GM21717 (cell line): ENCODE measurements at regions not wholly inside any gene's neighbourhood (a gene's known extent, or its start where the extent isn't known, plus 50 kb on each side); places are given as distances from the start of the nearest gene placed in this dataset.

ENCODE experiments used
- ATAC-seq: cut with Tn5 transposase; IDR thresholded peaks from one replicate; pipeline ENCODE4 v1.9.1; 2021; ENCODE audit warnings: mild to moderate bottlenecking, moderate library complexity; ENCODE audit not compliant: unreplicated experiment

DNA sequence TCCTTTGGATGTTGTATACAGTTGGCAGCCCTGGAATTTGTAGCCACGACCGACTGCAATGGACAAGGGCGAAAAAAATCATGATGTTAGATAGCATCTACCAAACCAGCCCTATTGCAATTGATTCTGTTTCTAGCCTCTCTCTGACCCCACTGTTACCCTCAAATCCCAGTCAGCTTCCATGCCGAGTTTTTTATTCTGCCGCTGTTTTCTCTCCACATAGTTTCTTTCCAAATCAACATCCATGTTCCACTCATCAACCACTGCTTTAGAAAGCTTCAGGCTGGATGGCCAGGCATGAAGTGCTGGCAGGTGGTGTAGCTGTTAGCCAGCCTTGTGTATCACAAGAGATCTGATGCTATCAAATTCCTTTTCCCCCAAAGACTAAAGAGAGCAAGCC is 272.8 kb downstream of the FIGN start:
- ATAC-seq: no peak

DNA sequence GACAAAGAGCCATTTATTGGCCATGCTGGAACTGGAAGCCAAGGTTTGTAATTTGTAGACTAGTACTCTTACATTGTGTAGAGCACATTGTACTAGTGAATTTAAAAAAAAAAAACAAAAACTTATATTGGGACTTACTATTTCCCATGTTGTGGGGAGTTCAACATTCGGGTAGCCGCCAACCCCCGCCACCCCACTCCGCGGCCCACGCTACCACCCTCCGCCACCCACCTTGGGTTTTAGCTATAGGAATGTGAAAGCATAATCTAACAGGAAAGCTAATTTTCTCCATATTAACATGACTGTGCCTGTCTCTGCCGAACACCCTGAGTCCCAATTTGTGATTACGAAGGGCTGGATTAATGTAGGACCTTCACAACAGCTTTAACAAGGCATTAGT is 275.8 kb downstream of the FIGN start:
- no peak for ATAC-seq

DNA sequence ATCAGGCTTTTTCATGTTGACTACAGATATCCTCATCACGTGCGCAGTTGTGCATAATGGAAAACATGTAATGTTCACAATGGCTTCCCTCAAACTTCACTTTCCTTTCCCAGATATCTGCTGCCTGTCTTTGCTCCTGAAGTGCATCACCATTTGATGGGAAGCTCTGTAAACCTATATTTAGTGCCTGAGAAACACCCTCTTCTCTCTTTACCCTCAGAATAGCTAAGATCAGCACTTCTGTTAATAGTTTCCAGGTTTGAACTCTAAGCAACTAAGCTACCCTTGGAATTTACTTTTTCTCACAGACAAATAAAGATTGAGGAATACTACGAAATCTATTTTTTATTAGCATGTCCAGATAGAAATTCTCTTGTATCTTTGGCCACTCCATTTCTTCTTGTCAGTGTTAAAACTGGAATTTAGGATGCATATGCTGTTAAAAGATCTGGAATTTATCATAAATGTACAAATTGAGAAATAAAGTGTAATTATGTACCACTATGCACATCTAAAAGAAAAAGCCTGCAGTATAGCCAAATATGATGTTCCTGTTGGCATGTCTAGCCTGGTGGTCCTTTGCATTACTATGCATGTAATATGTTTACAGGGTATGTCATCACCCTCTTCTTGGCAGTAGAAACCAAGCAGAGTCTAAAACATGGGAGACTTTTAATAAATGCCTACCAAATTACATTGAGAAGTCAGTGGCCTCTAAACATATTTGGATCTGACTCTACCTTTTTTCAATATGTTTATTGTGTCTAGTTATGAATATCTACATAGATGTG is 278.7 kb downstream of the FIGN start:
- ATAC-seq: no peak

DNA sequence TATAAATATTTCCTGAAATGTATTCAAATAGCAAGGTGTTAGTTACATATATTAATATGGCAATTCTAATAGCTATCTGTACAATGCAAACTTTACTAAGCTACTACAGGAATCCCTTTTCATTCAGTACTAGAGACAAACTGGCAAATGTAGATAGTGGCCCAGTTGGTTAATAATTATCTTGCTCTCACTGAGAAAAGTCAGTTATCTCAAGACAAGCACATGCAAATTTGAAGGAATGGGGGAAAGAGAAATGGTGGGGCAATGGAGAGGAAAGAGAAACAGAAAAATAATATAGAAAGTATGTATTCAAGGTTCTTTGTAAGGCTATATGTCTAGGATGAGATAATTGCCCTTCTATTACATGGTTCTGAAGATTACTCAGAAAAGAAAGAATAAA is 280.0 kb downstream of the FIGN start:
- ATAC-seq: peak; percentile 73

DNA sequence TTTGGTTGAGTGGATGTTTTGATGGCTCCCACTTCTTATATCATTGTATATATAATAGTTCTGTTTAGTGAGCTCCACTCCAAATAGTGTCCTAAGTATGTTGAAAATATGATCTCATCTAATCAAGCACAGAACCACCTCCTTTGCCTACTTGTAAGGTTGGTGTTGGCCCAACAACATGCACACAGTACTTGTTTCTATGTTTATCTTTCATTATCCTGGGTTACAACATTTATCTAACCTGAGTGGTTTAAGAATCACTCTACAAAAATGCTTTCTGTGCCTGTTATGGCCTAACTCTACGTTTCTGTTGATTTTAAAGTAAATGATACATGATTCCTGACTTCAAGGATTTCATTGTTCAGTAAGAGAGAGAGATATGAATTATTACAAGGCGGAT is 281.9 kb downstream of the FIGN start:
- ATAC-seq: no peak

DNA sequence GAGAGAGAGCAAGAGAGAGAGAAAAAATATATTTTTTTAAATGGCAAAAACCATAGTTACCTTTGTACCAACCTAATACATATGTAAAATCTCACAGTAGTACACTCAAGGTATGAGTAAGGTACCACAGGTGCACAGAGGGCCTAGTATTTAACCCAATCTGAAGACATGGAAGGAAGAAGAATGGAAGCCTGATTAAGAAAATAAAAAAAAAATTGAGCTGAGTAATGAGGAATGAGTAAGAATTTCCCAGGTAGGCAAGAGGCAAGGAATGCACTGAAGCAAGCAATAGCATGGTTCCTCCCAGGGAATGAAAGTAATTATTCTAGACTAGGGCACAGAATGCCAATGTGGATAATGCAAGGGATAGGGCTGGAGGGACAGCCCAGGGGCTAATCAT is 294.2 kb downstream of the FIGN start:
- ATAC-seq: no peak

DNA sequence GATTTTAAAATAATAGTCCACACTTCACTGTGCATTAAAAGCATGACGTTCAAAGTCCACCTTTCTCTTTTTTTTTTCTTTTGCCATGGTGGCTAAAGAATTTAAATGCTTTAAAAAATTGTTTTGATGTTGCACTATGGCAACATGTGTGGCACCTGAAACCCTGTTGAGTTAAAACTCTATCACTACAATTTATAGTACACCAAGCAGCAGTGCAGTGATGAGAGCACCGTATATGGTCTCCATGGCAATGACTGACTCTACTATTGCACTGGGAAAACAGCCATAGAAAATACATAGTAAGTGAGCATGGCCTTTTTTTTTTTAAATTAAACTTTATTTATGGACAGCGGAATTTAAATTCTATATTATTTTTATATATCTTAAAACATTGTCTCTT is 298.8 kb downstream of the FIGN start:
- no peak for ATAC-seq

DNA sequence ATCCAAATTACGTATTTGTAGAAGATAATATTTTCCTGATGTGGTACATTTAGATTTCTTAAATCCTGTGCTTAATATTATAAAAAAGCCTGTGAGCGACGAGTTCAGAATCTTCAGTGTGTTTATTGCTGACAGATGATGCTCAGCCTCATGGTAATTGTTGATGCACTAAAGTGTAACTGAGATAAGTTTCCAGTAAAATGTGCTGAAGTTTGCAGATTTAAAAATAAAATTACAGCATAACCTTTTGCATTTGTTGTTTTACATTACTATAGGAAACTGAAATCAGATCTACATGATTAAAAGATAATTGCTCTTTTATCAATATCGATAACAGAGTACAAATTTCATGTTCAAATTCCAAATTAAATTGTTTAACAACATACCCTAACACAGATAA is 307.6 kb downstream of the FIGN start:
- no peak for ATAC-seq

DNA sequence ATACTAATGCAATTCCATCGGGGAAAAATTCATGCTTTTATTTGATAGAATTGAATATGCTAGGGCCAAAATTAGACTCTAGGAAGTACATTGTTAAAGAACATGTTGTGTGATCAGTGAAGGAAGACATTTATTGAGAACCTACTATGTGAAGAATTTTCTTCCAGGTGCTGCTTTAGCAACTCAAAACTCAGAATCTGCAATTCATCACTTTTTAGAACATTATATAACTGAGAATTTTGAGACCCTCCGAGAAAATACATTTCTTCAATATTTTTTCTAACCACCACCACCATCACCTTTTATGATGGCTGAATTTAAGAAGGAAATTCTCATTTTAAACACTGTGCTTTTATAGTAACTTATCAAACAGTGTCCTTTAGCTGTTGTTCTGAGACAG is 315.2 kb downstream of the FIGN start:
- no peak for ATAC-seq

DNA sequence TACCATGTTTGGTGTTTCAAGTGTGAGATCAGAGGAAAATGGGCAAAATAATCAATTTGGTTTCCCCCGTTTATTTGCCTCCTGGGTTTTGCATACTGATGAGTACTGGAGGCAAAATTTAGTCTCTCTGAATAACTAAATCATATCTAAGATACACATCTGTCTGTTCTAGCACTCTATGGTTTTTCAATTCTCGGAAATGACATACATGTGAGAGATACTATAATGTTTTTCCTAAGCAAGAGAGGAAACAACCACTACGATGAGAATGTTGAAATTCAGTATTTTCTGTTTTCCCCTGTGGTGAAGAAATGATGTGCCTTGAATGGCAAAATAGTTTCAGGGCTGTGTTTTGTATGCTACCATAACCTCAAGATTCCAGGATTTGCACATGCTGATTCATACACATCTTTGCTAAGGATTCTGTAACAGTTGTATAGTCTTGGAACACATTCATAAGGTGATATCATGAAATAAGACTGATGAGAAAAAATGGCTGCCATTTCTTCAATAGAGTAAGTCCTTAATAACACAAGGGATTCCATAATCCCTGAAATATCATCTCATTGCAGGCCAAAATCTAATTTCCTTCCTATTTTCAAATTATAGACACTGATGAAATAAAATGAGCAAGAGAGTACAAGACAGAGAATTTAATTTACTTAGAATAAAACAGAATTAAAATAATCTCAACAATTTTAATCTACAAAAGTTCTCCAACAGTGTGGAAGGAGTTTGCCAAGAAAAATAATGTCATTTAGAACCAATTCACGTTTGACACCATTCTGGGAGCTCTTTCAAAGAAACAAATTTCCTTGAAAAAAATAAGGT is 316.6 kb downstream of the FIGN start:
- no peak for ATAC-seq

DNA sequence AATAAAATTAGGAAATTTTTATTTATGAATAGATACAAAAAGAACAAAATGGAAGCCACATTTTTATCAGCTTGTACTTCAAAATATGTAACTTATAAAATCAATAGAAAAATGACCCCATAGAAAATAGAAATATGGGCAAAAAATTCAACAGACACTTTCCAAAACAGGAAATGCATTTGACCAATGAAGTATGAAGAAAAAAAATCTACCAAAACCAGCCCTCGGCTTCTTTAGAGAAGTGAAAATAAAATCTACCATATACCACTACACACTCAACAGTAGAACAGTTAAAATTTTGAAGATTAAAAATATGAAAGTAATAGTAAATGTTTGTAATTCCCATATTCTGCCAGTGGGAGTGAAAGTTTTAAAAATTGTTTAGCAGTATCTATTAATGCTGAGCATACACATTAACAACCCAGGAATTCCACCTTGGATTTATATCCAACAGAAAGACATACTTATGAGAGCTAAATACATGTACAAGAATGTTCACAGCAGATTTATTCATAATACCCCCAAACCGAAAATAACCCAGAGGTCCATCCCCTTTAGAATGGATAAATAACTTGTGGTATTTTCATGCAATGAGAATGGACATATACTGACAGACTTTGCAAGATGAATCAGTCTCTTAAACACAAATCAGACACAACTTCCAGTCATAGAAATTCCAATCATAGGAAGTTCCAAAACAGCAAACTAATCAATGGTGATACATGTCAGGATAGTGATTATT is 318.0 kb downstream of the FIGN start:
- ATAC-seq: peak; percentile 79

DNA sequence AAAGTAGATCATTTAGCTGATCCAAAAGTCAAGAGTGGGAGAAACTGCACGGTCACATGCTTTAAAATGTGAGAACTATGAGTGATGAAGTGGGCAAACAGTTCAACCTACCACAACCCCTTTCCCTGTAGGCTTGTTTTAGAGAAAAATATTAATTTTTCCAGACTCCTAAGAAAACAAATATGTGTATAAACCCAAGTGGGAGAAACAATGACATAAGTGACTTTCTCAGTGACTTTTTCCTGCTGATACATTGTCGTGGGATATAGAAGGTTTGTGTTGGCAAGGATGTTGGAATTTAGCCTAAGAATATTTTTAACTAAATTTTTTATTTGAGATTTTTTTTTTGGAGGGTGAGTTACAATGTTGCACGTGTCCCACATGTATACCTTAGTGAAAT is 321.7 kb downstream of the FIGN start:
- no peak for ATAC-seq

DNA sequence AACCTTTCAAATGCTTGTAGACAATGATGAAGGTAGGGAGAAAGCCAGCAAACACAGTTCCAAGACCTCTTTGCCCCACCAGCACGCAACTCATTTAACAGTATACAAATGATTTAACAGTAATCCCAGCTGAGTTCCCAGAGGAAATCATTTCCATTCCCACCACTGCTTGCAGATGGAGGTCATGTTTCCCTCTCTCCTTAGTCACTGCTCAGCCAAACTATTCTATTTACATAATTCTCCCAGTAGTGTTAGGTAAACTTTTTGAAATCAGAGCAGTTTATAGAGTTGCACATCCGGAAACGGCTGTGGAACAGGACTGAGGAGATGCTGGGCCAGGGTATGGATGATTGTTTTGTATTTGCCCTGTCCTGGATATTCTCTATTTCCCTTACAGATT is 328.5 kb downstream of the FIGN start:
- ATAC-seq: no peak

DNA sequence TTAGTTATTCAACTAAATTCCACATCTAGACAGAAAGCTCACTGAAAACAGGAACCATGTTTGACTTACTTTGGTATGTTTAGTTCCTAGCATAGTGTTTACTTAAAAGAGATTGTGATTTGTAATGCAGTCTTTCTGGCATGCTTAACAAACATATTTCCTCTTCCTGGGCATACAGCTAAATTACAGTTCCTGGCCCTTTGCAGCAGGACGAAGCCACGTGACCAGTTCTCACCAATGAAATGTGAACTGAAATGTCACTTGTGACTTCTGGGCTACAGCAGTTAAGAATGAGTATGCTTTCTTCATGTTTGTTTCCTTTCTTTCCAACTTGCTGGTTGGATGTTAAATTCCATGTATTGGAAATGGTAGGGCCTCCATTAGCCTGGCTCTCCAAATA is 330.5 kb downstream of the FIGN start:
- ATAC-seq: no peak

DNA sequence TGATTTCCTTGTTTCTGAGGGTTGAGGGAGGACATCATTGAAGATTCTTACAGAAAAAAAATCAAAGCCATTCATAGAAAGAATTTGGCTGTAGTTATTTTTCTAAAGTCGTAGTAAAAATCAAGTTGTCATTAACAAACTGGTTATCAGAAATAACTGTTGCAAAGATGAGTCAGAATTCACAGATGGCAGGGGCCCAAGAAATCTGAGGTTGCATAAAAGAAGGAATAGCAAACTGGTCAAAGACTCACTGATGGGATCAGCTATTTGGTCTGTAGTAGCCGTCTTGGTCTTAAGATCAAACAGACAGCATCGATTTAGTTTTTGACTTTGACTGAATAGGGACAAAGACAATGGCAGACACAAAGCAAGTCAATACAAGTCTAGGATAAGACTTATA is 334.3 kb downstream of the FIGN start:
- no peak for ATAC-seq

DNA sequence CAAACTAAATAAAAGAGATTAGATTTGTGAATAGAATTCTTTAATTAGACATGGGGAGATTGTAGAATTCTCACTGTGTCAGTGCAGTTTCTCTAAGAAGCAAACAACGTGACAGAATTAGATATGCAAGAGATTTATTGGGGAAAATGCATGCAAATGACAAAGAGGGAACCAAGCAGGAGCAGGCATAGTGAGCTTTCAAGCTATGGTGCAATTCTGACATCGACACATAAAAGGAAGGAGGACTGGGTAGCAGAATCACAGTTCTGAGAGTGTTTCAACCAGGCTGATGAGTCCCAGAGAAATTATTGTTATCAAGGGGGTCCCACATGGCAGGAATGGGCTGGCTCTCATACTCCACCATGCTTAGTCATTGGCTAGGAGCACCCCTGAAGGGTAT is 338.4 kb downstream of the FIGN start:
- ATAC-seq: no peak

DNA sequence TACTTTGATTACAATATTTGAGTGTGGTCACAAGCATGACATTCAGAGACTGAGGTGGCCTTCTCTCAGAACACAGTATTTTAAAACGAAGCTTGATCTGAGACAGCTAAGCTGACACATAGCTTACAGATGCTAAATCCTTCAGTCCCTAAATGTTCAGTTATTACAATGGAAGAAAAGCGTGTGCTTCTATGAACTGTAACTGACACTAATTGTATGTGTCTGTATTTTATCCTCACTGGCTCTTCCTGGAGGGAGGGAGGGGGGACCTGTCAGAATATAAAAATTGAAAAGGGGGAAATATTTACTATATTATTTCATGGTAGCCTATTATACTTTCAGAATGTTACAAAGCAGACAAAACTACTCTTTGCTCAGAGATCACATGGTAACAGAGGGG is 340.2 kb downstream of the FIGN start:
- ATAC-seq: no peak

DNA sequence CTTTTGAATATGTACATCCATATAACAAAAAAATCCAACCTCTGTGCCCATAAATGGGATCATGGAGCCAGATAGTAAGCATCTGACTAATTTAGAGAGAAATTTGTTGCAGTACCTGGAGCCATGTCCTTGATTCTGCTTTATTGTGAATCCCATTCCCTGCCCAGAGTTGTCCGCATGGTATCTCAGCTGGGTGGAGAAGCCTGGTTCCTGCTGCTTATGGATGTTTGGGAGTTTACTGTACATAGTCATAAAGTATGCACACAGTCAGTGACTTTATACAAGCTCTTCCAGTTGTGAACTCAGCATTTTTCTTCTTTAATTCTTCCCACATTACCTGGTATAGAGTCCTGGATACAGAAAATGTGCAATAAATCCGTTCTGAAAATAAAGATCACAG is 346.0 kb downstream of the FIGN start:
- no peak for ATAC-seq

DNA sequence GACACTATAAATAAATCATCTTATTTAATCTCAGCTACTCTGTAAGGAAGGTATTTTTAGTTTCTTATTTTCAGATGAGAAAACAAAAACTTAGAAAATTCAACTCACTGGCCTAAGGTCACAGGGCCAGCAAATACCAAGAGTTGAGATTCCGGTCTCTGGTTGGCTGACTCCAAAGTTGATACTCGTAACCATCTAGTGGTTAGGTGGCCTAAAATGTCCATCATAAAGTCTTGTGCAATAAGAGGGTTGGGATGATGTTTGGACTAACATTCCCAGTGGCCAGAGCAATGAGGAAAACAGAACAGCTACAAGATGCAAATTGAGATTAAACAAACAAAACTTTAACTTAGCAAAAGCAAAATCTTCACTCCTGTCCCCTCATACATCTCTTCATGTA is 360.3 kb downstream of the FIGN start:
- ATAC-seq: no peak

DNA sequence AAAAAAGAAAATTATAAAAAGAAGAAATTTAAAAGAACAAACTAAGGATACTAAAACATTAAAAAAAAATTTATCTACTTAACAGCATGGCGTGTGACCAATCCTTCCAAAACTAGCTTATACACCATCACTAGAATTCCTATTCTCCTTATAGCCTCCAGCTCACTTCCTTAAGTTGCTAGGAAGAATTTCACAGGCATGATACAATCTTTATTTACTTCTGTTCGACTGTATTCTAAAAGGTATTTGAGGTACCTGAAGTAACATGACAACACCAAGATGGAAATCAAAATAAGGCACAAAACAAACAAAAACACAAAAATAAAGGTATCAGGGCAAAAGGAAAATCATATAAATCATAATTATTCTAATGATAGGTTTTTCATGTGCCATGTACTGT is 360.7 kb downstream of the FIGN start:
- no peak for ATAC-seq

DNA sequence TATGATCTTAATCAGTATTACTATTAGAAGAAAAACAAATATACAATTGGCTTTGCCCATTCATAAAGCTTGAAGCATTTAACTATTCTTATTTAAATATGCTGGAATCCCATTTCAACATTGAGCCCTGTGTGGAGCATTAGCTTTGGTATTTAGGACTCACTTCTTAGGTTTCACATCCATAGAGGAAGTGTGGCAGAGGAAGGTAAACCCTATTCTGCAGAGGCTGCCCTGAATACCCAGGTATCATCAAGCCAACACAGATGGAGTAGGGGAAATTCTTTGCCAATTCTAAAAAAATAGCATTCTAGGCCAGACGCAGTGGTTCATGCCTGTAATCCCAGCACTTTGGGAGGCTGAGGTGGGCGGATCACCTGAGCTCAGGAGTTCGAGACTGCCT is 361.5 kb downstream of the FIGN start:
- ATAC-seq: no peak

DNA sequence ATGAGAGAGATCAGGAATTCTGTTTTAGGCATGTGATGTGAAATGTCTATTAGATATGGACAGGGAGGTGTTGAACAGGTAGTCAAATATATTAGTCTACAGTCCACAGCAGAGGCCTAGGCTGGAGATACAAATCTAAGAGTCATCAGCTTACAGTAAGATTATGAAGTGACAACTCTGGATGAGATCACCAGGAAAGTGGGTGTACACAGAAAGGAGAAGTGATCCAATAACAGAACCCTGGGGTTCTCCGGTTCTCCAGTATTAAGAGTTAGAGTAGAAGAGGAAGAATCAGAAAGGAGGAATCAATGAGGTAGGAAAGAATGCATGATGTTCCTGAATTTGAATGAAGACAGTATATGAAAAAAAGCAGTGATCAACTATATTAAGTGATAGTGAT is 362.3 kb downstream of the FIGN start:
- no peak for ATAC-seq
